HG03139 (cell line): ENCODE measurements at regions not wholly inside any gene's neighbourhood (a gene's known extent, or its start where the extent isn't known, plus 50 kb on each side); places are given as distances from the start of the nearest gene placed in this dataset.
"Not testable (repeated sequence)": the region's sequence is repeated elsewhere in the genome, so short reads cannot be mapped to it uniquely, and the experiment has no call there.

Source experiments
- ATAC-seq: cut with Tn5 transposase; IDR thresholded peaks from one replicate; pipeline ENCODE4 v1.9.1; 2021; ENCODE audit not compliant: unreplicated experiment

DNA sequence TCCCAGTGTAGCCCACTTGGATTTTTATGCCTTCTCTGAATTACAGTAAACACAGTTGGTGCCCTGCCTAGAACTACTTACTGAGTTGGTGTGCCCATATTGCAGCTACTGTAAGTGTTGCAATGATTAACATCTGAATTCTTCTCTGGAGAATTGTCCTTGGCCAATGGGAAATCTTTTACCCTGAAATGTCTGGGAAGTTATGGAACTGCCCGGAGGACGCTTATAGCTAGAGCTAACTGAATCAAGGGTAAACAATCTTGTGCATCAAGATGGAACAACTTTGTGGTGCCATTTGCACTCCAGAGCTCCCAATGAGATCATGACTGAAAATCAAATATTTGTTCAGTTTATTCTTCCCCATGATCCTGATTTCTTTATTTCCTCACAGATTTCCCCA, 246.7 kb upstream of the CBLB start:
- ATAC-seq: no peak

DNA sequence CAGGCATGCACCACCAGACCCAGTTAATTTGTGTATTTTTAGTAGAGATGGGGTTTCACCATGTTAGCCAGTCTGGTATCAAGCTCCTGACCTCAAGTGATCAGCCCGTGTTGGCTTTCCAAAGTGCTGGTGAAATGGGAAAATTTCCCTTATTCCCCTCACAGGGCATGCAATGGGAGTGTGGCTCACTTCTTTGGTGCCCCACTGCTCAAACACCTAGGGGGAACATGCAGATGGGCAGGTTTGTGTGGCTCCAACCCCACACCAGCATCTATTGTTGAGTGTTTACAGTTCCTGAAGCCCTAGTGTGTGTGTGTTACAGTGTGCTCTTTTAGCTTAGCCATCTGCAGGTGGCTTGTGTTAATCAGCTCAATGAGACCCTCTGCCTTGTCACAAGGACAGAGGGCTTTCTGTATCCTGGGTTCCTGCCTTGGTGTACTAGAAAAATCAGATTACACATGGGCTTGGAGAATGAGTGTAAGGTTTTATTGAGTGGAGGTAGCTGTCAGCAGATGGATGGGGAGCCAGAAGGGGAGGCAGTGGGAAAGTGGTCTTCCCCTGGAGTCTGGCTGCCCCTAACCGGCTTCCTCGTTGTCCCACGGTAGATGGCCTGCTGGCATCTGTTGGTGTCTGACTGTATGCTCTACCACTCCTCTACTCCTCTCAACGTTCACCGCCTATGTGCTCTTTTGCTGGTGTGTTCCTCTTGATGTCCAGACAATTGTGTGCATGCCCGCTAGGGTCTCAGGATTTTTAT, 248.1 kb upstream of the CBLB start:
- ATAC-seq: no peak

DNA sequence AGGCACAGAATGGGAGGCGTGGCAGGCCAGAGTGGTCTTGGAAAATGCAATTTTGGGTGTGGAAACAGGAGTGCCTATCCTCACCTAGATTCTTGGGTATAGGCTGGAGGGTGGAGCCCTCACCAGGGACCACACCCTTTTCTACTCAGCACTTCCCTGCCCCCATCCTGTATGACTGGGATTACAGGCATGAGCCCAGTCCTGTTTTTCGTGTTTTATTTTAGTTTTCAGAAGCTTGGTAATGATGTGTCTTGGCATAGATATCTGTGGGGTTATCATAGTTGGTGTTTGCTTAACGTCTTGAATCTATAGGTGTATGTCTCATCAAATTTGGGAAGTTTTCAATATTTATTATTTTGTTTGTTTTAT, 248.7 kb upstream of the CBLB start:
- ATAC-seq: no peak

DNA sequence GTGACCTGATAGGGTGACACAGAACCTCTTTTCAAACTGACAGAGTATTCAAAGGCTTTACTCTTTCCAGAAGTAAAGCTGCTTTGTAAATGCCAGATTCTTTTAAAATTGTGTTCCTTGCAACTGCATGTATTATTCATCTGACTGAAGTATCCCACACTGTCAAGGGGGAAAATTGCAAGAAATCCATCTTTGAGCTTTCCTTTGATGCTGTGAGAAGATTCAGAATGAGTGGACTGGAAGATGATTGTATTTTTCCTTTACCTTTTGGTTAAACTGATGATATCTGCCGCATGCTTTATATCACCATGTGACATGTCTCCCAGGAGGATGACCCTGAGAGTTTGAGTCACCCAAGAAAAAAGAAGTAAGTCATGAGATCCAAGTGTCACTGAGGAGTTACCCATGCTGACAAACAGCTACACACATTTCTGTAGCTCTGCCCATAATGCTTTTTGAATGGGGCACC, 250.8 kb upstream of the CBLB start:
- no peak for ATAC-seq

DNA sequence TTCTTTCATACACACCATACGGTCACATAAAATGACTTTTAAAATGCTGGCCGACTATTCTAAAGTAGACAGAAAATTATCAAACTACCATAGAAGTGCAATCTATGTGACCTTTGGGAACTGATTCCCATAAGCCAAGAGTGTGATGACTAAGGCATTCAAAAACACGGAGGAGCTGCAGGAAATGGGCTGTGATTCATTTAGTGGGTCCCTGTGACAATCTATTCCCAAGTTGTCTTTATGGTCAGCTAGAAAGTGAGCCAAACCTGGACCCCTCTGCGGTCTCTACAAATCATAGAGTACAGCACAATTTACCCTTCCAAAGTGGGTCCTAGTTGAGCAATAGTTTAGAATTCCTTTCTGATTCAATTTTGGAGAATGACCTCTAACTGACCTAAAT, 251.5 kb upstream of the CBLB start:
- no peak for ATAC-seq

DNA sequence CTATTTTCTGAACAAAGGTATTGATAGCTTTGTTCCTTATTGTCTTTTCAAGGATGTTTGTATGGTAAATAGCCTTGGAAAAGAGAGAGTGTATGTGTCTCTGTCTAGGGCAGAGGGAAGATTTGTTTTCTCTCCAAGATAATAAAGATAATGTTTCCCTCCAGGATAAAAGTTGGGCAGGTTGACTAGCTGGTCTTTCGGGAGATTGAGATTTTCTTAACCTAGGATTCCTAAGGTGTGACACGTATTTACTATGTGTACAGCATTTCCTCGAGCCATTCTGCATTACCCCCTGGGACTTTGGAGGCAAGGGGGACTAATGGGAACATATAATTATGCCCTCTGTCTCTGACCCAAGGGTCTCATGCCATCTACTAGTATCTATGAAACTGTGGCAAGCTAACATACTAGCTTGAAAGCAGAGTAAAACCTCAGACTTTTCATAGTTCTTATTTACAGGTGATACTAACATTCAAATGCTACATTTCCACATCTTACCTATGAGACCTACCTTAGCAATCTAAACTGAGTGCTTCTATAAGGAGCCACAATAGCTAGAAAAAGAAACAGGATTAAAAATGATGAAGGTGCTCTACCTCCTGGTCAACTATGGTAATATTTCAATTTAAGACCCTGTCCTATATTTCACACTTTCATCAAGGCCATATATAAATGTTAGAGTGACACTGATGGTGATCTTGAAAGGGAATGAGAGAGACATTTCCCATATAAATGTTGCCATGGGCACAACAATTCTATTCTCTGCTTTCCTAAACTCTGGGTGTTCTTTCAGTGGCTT, 252.9 kb upstream of the CBLB start:
- no peak for ATAC-seq

DNA sequence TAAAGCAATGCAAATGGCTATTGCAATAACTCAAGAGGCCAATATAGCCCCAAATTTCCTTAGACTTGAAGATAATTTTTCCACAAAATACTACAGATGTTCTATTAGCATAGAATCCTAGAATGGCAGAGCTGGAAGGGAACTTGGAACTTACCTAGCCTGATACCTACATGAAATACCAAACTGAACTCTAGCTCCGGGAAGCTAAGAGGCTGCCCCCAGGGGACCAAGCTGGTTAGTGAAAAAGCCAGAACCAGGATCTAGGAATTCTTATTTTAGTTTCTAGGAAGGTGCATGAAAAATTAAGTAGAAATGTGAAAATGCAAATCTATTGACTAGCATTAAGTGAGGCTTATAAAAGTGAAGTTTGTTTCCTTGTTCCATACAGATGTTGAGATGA, 256.0 kb upstream of the CBLB start:
- ATAC-seq: no peak

DNA sequence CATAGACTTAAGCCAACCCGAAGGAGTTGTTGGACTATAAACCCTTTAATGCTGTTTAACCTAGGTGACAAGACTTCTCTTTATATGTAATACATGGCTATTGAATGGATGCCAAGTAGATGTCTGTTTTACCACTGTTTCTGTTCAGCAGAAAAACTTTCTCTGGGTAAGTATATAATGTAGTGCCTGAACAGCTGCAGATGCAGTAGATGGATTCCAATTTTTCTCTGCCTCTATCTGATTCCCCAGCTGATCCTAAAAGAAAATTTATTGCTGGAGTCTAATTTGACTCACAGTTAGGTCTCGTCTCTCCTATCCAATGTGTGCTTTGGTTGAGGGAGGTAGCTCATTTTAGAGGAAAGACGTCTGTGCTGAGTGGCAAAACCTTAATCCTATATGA, 256.5 kb upstream of the CBLB start:
- no peak for ATAC-seq

DNA sequence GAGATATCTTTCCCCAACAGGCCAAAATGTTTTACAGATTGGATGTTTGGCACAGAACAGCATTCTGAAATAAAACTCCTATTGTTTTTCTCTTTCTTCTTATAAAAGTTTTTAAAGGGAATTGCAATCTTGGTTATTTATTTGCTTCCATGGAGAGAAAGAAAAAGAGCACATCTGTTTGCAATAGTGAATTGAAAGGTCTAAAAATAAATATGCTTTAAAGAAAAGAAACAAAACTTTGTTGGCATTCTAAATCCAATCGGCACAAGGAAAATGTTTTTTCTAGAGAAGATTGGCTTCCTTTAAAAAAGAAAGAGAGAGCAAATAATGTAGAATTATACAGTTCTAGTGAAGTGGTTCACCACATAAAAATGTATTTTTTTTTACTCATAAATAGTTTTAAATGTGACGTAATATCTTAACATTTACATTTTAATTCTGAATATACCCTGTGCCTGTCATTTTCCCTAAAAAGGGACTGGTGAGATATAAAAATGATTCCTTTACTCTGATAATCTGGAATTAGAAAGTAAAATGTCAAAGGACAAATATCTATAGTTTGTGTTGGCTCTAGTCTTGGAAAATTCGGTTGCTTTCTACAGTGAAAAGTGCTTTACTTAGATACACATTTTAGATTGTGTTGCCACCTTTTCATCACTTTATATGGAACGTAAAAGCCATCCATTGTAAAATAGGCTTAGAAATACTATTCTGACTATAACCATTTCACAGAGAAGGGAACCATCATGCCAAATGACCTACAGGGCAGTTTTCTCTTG, 257.4 kb upstream of the CBLB start:
- no peak for ATAC-seq

DNA sequence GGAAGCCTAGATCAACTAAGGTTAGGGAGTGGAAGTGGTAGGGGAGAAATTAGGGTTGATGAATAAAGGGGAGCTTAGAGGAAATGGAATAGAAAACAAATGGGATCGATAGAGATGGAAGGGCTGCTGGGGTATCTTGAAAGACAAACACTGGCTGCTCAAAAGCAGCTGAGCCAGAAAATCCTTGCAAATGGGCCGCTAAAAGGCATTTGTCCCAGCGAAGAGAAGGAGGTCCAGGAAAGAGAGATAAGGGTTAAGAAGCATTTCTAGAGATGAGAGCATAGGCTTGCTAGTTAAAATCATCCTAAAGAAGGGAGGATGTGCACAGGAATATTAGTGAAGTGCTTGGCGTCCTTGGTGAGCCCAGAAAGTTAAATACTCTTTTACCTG, 258.0 kb upstream of the CBLB start:
- ATAC-seq: no peak

DNA sequence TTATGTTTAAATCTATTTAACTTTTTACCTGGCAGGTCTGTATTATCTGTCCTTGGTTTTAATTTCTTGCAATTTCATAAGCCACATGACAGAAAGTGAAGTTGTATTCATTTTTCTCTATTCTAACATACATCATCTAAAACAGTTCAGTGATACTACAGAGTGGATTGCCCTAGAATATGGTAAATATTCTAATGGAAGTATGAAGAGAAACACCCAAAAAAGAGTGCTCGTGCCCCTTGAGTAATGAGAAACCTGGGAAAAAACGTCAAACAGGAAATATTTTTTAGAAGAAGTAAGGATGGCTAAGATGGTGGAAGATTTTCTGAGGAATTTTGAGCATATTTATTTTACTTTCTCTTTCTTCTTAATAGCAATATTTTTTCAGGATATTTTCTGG, 261.1 kb upstream of the CBLB start:
- ATAC-seq: no peak

DNA sequence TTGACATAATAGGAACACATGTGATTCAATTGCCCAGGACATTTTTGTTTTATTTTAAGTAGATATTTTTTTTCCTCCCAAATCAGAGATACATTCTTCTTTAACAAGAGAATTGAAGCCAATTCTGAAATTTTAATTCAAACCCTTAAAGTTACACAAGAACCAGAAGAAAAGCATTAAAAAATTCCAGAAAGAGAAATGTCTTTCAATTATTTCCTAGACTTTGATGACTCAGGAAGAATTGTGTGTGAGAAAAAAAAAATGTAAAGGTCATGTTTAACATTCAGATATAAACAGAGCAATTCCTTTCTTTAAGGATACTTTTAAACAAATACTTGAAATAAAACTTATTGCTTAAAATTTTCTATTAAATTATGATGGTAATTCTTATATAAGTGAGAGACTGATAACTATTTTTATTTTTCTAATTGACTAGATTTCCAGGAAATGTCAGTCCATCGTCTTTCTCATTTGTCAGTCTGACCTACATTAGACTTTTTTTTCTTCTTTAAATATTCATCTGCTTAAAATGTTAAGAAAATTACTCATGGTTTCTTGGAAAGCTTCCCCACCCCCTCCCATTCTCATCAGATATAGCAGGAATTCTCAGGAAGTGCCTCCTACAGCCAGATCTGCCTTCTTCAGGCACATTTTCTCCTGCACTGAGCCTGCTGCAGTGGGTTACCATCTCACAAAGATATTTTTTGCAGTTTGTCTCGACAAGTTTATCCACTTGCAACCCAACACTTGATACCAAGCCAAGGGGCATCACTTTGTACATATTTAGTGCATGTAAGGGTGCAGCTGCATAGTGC, 261.8 kb upstream of the CBLB start:
- no peak for ATAC-seq

DNA sequence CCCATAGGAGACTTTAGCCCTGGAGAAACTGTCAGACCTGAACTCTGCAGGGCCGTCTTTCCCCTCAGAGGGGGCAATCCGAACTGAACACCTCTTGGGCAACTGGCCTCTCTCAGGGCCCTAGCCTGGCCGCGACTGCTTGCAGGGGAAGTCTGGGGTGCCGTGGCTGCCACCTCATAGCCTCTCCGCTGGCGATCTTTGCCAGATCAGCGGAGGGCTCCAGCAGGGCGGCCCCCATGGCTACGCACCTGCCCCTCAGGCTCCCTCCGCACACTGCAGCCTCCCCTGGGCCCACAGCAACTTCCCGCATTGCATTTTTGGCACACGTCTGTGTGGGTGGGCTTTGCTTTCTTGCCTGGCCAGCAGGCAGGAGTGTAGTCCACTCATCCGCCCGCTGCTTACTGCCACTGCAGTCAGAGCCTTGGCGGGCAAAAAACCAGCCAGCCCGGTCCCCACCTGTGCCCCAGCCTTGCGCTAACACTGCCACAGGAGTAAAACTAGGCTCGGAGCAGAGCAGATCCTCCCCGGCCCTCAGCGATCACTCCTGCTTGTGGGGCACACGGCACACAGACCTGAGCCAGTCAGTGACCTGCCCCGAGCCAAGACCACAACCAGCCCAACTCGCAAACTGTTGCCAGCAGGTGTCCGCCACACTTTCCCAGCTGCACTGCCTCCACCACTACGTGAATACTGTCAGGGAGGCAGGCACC, 266.8 kb upstream of the CBLB start:
- ATAC-seq: no peak

DNA sequence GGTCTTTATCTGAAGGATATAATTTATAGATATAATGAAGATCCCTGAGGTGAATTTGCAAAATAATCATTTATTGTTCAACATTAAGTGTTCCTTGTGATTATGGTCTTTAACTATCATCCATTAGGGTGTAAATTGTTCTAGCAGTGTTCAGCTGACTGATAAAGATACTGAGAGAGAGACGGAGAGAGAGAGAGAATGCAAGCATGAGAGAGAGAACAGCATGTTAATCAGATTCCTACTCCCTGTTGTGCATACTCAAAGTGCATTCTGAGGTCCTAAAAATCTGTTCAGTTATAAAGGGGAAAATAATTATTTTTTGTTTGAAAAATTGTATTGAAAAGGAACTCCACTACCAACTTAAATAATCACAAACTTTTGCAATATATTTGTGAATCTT, 271.0 kb upstream of the CBLB start:
- ATAC-seq: no peak

DNA sequence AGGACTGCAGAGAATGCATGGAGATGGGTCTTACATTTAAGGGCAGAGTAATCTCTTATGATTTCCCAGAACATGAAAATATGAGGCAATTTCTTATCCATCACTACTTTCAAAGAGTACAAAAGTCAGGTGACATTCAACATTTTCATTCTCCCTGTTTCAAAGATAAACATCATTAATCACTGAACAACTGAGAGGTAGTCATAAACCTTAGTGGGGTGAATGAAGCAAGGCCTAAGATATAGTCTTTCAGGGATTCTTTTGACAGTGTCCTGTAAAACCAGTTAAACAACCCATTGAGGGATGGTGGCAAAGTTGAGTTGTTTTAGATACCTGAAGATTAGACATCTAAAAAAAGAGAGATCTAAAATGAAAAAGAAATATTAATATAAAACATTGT, 271.6 kb upstream of the CBLB start:
- ATAC-seq: no peak

DNA sequence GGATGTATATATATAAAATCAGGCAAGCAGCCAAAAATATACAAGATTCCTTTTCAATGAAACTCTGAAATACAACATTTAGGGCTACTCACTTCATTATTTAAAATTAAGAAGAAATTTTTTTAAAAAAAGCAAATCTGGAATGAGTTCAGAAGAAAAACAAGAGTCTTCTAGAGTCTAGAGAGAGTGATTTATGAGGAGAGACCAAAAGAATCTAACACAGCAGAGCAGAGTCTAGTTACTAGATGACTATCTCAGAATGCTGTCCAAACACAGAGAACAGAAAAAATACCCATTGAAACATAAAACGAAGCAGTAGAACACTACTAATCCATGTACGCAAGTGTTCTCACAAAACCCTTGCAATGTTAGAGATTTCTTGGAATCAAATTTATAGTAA, 275.2 kb upstream of the CBLB start:
- ATAC-seq: no peak

DNA sequence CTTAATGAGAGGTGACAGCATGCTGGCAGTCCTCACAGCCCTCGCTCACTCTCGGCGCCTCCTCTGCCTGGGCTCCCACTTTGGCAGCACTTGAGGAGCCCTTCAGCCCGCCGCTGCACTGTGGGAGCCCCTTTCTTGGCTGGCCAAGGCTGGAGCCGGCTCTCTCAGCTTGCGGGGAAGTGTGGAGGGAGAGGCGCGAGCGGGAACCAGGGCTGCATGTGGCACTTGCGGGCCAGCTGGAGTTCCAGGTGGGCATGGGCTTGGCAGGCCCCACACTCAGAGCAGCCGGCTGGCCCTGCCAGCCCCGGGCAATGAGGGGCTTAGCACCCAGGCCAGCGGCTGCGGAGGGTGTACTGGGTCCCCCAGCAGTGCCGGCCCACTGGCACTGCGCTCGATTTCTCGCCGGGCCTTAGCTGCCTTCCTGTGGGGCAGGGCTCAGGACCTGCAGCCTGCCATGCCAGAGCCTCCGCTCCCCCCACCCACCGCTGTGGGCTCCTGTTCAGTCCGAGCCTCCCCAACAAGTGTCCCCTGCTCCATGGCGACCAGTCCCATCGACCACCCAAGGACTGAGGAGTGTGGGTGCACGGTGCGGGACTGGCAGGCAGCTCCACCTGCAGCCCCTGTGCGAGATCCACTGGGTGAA, 279.7 kb upstream of the CBLB start:
- ATAC-seq: not testable (repeated sequence)

DNA sequence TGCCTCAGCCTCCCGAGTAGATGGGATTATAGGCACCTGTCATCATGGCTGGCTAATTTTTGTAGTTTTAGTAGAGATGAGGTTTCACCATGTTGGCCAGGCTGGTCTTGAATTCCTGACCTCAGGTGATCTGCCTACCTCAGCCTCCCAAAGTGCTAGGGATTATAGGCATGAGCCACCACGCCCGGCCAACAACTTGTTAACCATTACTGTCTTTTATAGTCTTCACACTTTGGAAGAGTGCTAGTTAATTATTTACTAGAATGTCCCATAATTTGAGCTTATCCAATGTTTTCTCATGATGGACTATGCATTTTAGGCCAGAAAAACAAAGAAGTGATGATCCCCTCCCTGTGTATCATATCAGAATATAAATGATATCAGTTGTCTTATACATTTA, 288.6 kb upstream of the CBLB start:
- ATAC-seq: no peak

DNA sequence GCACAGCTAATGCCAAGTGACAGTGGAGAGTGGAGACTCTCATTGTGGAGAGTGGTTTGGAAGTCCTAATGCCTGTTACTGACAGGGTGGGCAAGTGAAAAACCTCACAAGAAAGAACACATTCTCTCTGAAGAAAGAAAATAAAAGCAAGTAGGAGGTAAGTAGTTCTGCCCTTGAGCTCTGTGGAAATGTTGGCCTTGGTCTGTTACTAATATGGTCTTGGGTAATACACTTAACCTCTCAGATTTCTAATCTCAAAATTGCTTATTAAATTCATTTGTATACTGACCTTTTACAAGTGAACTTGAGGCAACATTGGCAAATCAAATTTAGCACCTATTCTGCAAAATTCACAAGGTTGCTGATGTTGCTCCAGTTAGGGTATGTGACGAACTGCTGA, 291.6 kb upstream of the CBLB start:
- no peak for ATAC-seq

DNA sequence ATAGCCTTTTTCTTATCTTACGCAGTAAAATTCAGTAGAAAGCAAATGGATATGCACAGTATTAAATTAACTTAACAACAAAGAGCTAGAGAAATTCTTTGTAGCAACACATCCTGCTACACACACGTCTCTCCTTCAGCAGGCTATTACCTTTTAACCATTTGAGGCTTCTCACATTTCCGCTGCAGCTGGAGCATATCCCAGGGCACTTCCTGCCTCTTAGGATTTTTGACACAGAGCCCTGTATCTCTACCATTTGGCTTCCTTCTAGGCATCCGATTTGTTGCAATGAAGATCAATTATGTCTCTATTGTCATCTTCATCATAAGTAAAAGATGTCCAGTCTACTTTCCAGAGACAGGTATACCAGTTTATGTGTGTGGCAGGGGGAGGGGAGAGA, 292.4 kb upstream of the CBLB start:
- no peak for ATAC-seq
